Panc1 (cell line): ENCODE measurements at regions not wholly inside any gene's neighbourhood (a gene's known extent, or its start where the extent isn't known, plus 50 kb on each side); places are given as distances from the start of the nearest gene placed in this dataset.

Source experiments
- POLR2AphosphoS5 ChIP-seq: IDR thresholded peaks from 2 replicates; pipeline ENCODE4 v1.6.1; 2012; ENCODE audit warnings: mild to moderate bottlenecking, low read depth, low read length, moderate library complexity
- SIN3A ChIP-seq: IDR thresholded peaks from 2 replicates; pipeline ENCODE4 v1.6.1; 2012; ENCODE audit warnings: low read depth, mild to moderate bottlenecking, low read length, moderate library complexity, borderline replicate concordance; ENCODE audit not compliant: insufficient read depth
- TCF7L2 ChIP-seq: IDR thresholded peaks from 2 replicates; pipeline ENCODE4 v1.6.1; 2011; ENCODE audit warnings: mild to moderate bottlenecking, low read depth, low read length, inconsistent platforms
- TF ChIP-seq, protein P1 (sequence below): fragments of 450-650 bp; IDR thresholded peaks from 2 replicates; pipeline ENCODE4 v1.5.1; 2017; ENCODE audit warnings: mild to moderate bottlenecking
- TF ChIP-seq, protein P2 (sequence below), 2 experiments: IDR thresholded peaks; 2 replicates each; pipeline ENCODE4 v1.6.1; 2011 to 2012; ENCODE audit warnings: low read depth in 2 of 2, control low read depth in 1 of 2, low read length in 1 of 2, mild to moderate bottlenecking in 1 of 2, moderate library complexity in 1 of 2; ENCODE audit not compliant: insufficient read depth in 1 of 2

DNA sequence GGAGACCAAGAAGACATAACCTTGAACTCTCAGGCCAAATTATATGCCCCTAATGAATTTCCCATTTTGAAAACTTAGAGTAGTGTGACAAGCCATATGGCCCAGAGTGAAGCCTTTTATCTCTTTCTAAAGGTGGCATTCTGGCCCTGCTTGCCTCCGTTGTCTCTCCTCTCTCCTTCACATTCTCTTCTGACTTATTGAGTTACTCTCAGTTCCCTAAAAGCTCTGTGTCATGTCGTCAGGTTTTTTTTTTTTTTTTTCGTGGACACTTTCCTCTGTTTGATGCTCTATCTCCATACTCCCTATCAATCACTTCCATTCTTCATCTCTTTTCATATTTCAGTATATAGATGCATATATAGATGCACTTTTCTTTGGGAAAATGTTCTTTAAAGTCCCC, 128.1 kb upstream of the RPRM start:
- TF ChIP-seq POLR2AphosphoS5 (no peak), SIN3A (no peak), TCF7L2 (no peak)
- TF ChIP-seq, protein P1, sequence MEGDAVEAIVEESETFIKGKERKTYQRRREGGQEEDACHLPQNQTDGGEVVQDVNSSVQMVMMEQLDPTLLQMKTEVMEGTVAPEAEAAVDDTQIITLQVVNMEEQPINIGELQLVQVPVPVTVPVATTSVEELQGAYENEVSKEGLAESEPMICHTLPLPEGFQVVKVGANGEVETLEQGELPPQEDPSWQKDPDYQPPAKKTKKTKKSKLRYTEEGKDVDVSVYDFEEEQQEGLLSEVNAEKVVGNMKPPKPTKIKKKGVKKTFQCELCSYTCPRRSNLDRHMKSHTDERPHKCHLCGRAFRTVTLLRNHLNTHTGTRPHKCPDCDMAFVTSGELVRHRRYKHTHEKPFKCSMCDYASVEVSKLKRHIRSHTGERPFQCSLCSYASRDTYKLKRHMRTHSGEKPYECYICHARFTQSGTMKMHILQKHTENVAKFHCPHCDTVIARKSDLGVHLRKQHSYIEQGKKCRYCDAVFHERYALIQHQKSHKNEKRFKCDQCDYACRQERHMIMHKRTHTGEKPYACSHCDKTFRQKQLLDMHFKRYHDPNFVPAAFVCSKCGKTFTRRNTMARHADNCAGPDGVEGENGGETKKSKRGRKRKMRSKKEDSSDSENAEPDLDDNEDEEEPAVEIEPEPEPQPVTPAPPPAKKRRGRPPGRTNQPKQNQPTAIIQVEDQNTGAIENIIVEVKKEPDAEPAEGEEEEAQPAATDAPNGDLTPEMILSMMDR, result no peak
- TF ChIP-seq, protein P2, sequence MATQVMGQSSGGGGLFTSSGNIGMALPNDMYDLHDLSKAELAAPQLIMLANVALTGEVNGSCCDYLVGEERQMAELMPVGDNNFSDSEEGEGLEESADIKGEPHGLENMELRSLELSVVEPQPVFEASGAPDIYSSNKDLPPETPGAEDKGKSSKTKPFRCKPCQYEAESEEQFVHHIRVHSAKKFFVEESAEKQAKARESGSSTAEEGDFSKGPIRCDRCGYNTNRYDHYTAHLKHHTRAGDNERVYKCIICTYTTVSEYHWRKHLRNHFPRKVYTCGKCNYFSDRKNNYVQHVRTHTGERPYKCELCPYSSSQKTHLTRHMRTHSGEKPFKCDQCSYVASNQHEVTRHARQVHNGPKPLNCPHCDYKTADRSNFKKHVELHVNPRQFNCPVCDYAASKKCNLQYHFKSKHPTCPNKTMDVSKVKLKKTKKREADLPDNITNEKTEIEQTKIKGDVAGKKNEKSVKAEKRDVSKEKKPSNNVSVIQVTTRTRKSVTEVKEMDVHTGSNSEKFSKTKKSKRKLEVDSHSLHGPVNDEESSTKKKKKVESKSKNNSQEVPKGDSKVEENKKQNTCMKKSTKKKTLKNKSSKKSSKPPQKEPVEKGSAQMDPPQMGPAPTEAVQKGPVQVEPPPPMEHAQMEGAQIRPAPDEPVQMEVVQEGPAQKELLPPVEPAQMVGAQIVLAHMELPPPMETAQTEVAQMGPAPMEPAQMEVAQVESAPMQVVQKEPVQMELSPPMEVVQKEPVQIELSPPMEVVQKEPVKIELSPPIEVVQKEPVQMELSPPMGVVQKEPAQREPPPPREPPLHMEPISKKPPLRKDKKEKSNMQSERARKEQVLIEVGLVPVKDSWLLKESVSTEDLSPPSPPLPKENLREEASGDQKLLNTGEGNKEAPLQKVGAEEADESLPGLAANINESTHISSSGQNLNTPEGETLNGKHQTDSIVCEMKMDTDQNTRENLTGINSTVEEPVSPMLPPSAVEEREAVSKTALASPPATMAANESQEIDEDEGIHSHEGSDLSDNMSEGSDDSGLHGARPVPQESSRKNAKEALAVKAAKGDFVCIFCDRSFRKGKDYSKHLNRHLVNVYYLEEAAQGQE (IDR thresholded peaks at IDR 0.05; ENCODE audit: insufficient read depth in 1 of 2, low read depth in 2 of 2, low read length in 1 of 2), result no peak
